ENCODE measurements at regions not wholly inside any gene's neighbourhood (a gene's known extent, or its start where the extent isn't known, plus 50 kb on each side); places are given as distances from the start of the nearest gene placed in this dataset.
"Not testable (repeated sequence)": the region's sequence is repeated elsewhere in the genome, so short reads cannot be mapped to it uniquely, and the experiment has no call there.

DNA sequence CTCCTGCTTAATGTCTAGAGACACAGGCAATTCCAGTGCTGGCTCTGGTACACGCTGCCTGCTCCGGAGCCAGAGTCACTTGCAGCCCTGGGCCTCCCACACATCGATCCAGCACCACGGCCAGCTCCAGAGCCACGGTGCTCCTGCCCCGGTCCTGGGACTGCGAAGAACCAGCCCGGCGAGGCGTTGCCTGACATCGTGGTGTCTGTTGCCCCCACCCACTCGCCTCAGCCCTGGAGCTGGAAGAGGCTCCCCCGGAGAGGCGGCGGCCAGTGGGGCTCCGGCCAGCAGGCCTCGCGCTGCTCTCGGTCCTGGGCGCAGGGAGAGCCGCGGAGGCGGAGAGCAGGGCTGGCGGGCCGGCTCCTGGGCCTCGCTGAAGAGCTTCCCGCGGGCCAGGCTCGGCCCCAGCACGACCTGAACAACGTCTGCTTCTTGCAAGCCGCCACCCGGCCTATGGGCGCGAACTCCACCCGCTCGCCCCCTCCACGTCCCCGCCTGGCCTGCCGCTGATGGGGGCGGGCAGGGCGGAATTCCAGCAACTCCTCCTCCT lies 364.8 kb downstream of the CEP170 start:
- no peaks in the 10 kb centered on the region for H3K79me2 ChIP-seq (ENCODE audit: insufficient read depth, low read length)
- H3K4me3 ChIP-seq (replicated peaks in 1 of 3; ENCODE audit: low read depth in 2 of 3, low read length in 3 of 3) = no peak overlapping the region
- TF ChIP-seq, protein P1, sequence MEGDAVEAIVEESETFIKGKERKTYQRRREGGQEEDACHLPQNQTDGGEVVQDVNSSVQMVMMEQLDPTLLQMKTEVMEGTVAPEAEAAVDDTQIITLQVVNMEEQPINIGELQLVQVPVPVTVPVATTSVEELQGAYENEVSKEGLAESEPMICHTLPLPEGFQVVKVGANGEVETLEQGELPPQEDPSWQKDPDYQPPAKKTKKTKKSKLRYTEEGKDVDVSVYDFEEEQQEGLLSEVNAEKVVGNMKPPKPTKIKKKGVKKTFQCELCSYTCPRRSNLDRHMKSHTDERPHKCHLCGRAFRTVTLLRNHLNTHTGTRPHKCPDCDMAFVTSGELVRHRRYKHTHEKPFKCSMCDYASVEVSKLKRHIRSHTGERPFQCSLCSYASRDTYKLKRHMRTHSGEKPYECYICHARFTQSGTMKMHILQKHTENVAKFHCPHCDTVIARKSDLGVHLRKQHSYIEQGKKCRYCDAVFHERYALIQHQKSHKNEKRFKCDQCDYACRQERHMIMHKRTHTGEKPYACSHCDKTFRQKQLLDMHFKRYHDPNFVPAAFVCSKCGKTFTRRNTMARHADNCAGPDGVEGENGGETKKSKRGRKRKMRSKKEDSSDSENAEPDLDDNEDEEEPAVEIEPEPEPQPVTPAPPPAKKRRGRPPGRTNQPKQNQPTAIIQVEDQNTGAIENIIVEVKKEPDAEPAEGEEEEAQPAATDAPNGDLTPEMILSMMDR (IDR thresholded peaks at IDR 0.05) = no peak
- H3K4me3 Mint-ChIP-seq = no peak overlapping the region
- no peaks in the 10 kb centered on the region for H3K4me1 ChIP-seq (ENCODE audit: control insufficient read depth in 1 of 2, insufficient read depth in 2 of 2, low read length in 2 of 2)
- intact Hi-C loops (cut with micrococcal nuclease) = no loop called here
- no peaks in the 10 kb centered on the region for H3K36me3 ChIP-seq (replicated peaks in 1 of 2; ENCODE audit: control insufficient read depth in 1 of 2, insufficient read depth in 2 of 2, low read length in 2 of 2)
- no peaks in the 10 kb centered on the region for H3K9me3 ChIP-seq (replicated peaks in 1 of 2; ENCODE audit: control insufficient read depth in 1 of 2, insufficient read depth in 1 of 2, low read length in 2 of 2)
- H3K27me3 Mint-ChIP-seq (ENCODE audit: low read depth in 3 of 3) = peaks cover 4 to 10% (median 7%) of the 10 kb centered on the region in 3 donors
- H3K27me3 ChIP-seq (ENCODE audit: control insufficient read depth in 2 of 2, insufficient read depth in 2 of 2, low read length in 2 of 2) = no peaks in the 10 kb centered on the region
- H3K27ac ChIP-seq (ENCODE audit: low read depth in 1 of 2, low read length in 2 of 2) = no peak overlapping the region
- H3K9me3 Mint-ChIP-seq = peaks cover 0 to 20% (median 14%) of the 10 kb centered on the region in 7 donors
- H3K36me3 Mint-ChIP-seq = no peaks in the 10 kb centered on the region
- H3K27ac Mint-ChIP-seq = no peak overlapping the region
- no peaks in the 10 kb centered on the region for H4K20me1 ChIP-seq (ENCODE audit: insufficient read depth, low read length)
- 8% methylated on average over 37 of the region's 42 CpGs for WGBS (ENCODE audit: insufficient coverage)
- H3K9ac ChIP-seq (ENCODE audit: insufficient read depth, low read length, poor library complexity, severe bottlenecking) = no peak overlapping the region
- no peak for DNase-seq
- H3K4me1 Mint-ChIP-seq = no peaks in the 10 kb centered on the region
- no peak overlapping the region for H3K4me2 ChIP-seq (replicated peaks; ENCODE audit: extremely low read depth, low read length, poor library complexity, severe bottlenecking)
- no peak overlapping the region for H2AFZ ChIP-seq (ENCODE audit: insufficient read depth, low read depth, low read length, poor library complexity, severe bottlenecking)

DNA sequence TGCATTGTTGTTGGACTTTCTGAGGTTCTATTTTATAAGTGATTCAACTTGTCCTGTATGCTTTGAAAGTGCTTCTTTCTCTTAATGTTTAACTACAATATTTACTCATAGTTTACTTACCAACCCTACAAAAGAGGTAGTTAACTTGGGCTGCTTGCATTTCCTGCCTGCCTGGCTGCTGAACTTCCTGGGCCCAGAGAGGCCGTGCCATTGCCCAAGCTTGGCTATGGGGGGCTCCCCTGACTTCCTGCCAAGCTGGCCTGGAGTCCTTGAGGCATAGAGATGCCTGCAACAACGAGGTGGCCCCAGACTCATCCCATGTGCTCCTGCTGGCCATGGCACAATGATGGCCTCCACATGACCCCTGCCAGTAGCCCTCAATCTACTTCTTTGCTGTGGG lies 361.6 kb upstream of the PLD5 start:
- no peak overlapping the region for H3K4me3 ChIP-seq (replicated peaks in 1 of 3; ENCODE audit: low read depth in 2 of 3, low read length in 3 of 3)
- Mint-ChIP-seq H3K4me1 (no peaks in the 10 kb centered on the region), H3K36me3 (no peaks in the 10 kb centered on the region), H3K27ac (no peak overlapping the region), H3K4me3 (no peak overlapping the region), H3K27me3 (ENCODE audit: low read depth in 3 of 3) (peaks cover 2 to 10% (median 8%) of the 10 kb centered on the region in 3 donors), H3K9me3 (peaks cover 0 to 14% (median 7%) of the 10 kb centered on the region in 7 donors)
- H3K79me2 ChIP-seq (ENCODE audit: insufficient read depth, low read length) = no peaks in the 10 kb centered on the region
- H3K4me1 ChIP-seq (ENCODE audit: control insufficient read depth in 1 of 2, insufficient read depth in 2 of 2, low read length in 2 of 2) = no peaks in the 10 kb centered on the region
- DNase-seq = no peak
- H3K4me2 ChIP-seq (replicated peaks; ENCODE audit: extremely low read depth, low read length, poor library complexity, severe bottlenecking) = no peak overlapping the region
- no peaks in the 10 kb centered on the region for H3K9me3 ChIP-seq (replicated peaks in 1 of 2; ENCODE audit: control insufficient read depth in 1 of 2, insufficient read depth in 1 of 2, low read length in 2 of 2)
- intact Hi-C loops (cut with micrococcal nuclease) = no loop called here
- H3K9ac ChIP-seq (ENCODE audit: insufficient read depth, low read length, poor library complexity, severe bottlenecking) = no peak overlapping the region
- TF ChIP-seq, protein P1 (IDR thresholded peaks at IDR 0.05) = no peak
- H2AFZ ChIP-seq (ENCODE audit: insufficient read depth, low read depth, low read length, poor library complexity, severe bottlenecking) = no peak overlapping the region
- no peaks in the 10 kb centered on the region for H3K36me3 ChIP-seq (replicated peaks in 1 of 2; ENCODE audit: control insufficient read depth in 1 of 2, insufficient read depth in 2 of 2, low read length in 2 of 2)
- WGBS (ENCODE audit: insufficient coverage) = 20% methylated on average over 2 of the region's 2 CpGs
- H4K20me1 ChIP-seq (ENCODE audit: insufficient read depth, low read length) = no peaks in the 10 kb centered on the region
- H3K27me3 ChIP-seq (ENCODE audit: control insufficient read depth in 2 of 2, insufficient read depth in 2 of 2, low read length in 2 of 2) = no peaks in the 10 kb centered on the region
- no peak overlapping the region for H3K27ac ChIP-seq (ENCODE audit: low read depth in 1 of 2, low read length in 2 of 2)

DNA sequence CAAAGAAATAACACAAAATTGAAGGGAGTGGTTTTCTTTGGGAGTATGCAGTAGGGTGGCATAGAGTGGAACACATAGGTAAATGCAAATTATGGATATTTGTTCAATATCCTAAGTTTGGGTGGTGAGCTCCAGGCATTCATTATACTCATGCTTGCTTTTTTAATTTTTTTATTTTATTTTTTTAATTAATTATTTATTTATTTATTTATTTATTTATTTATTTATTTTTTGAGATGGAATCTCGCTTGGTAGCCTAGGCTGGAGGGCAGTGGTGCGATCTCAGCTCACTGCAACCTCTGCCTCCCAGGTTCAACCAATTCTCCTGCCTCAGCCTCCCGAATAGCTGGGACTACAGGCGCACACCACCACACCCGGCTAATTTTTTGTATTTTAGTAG lies 355.5 kb upstream of the PLD5 start:
- H3K79me2 ChIP-seq (ENCODE audit: insufficient read depth, low read length); H3K9me3 Mint-ChIP-seq; H3K36me3 ChIP-seq (replicated peaks in 1 of 2; ENCODE audit: control insufficient read depth in 1 of 2, insufficient read depth in 2 of 2, low read length in 2 of 2); H3K4me1 Mint-ChIP-seq; H3K27ac ChIP-seq (ENCODE audit: low read depth in 1 of 2, low read length in 2 of 2); DNase-seq; H4K20me1 ChIP-seq (ENCODE audit: insufficient read depth, low read length); H2AFZ ChIP-seq (ENCODE audit: insufficient read depth, low read depth, low read length, poor library complexity, severe bottlenecking); H3K27ac Mint-ChIP-seq; H3K9me3 ChIP-seq (replicated peaks in 1 of 2; ENCODE audit: control insufficient read depth in 1 of 2, insufficient read depth in 1 of 2, low read length in 2 of 2); H3K27me3 ChIP-seq (ENCODE audit: control insufficient read depth in 2 of 2, insufficient read depth in 2 of 2, low read length in 2 of 2); H3K4me2 ChIP-seq (replicated peaks; ENCODE audit: extremely low read depth, low read length, poor library complexity, severe bottlenecking); H3K4me1 ChIP-seq (ENCODE audit: control insufficient read depth in 1 of 2, insufficient read depth in 2 of 2, low read length in 2 of 2); H3K27me3 Mint-ChIP-seq (ENCODE audit: low read depth in 3 of 3); intact Hi-C loops (cut with micrococcal nuclease); H3K4me3 ChIP-seq (replicated peaks in 1 of 3; ENCODE audit: low read depth in 2 of 3, low read length in 3 of 3); H3K36me3 Mint-ChIP-seq; H3K4me3 Mint-ChIP-seq; H3K9ac ChIP-seq (ENCODE audit: insufficient read depth, low read length, poor library complexity, severe bottlenecking): not testable (repeated sequence)
- no CpG with 5 or more reads among the region's 5 CpGs for WGBS (ENCODE audit: insufficient coverage)

Data from CD14-positive monocyte (primary cell).